ENCODE measurements at regions not wholly inside any gene's neighbourhood (a gene's known extent, or its start where the extent isn't known, plus 50 kb on each side); places are given as distances from the start of the nearest gene placed in this dataset.

GRCh38 chr6:2448826-2449571 is 203.6 kb upstream of the GMDS start:
- ATAC-seq (ENCODE audit: low FRiP score in 2 of 2) (peak in 1 of 2 donors; percentile 71), DNase-seq (peak in 1 of 2 donors; percentile 44)
- 38 to 41% methylated on average over 21 to 22 of the region's 22 CpGs for WGBS, 2 donors
- Histone ChIP-seq H3K4me3 (peak overlapping the region in 2 of 4 donors; percentile 8 to 31), H3K4me1 (peaks cover 0 to 4% (median 2%) of the 10 kb centered on the region in 4 donors), H3K27me3 (no peaks in the 10 kb centered on the region), H3K36me3 (no peaks in the 10 kb centered on the region), H3K9me3 (no peaks in the 10 kb centered on the region), H3K27ac (no peak overlapping the region)
- TF ChIP-seq POLR2A (IDR thresholded peaks at IDR 0.05) (no peak), EP300 (IDR thresholded peaks at IDR 0.05) (no peak), POLR2AphosphoS5 (IDR thresholded peaks at IDR 0.05) (no peak)
- TF ChIP-seq, protein P1, sequence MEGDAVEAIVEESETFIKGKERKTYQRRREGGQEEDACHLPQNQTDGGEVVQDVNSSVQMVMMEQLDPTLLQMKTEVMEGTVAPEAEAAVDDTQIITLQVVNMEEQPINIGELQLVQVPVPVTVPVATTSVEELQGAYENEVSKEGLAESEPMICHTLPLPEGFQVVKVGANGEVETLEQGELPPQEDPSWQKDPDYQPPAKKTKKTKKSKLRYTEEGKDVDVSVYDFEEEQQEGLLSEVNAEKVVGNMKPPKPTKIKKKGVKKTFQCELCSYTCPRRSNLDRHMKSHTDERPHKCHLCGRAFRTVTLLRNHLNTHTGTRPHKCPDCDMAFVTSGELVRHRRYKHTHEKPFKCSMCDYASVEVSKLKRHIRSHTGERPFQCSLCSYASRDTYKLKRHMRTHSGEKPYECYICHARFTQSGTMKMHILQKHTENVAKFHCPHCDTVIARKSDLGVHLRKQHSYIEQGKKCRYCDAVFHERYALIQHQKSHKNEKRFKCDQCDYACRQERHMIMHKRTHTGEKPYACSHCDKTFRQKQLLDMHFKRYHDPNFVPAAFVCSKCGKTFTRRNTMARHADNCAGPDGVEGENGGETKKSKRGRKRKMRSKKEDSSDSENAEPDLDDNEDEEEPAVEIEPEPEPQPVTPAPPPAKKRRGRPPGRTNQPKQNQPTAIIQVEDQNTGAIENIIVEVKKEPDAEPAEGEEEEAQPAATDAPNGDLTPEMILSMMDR (IDR thresholded peaks at IDR 0.05): peak; percentile 43 to 59 (median 51)

- H3K27ac ChIP-seq: no peak overlapping the region
- H3K4me3 ChIP-seq: no peak overlapping the region
- DNase-seq (no peak), ATAC-seq (ENCODE audit: low FRiP score in 2 of 2) (no peak)
- H3K4me1 ChIP-seq: peaks cover 0 to 4% (median 2%) of the 10 kb centered on the region in 4 donors
- no peaks in the 10 kb centered on the region for H3K36me3 ChIP-seq
- TF ChIP-seq, protein P1 (IDR thresholded peaks at IDR 0.05): no peak
- TF ChIP-seq POLR2A (IDR thresholded peaks at IDR 0.05) (no peak), POLR2AphosphoS5 (IDR thresholded peaks at IDR 0.05) (no peak), EP300 (IDR thresholded peaks at IDR 0.05) (no peak)
- no peaks in the 10 kb centered on the region for H3K9me3 ChIP-seq
- WGBS, 2 donors: 67 to 80% methylated on average over 3 of the region's 3 CpGs
- no peaks in the 10 kb centered on the region for H3K27me3 ChIP-seq
Observed at GRCh38 chr6:2447931-2448330, 202.5 kb upstream of the GMDS start.

DNA sequence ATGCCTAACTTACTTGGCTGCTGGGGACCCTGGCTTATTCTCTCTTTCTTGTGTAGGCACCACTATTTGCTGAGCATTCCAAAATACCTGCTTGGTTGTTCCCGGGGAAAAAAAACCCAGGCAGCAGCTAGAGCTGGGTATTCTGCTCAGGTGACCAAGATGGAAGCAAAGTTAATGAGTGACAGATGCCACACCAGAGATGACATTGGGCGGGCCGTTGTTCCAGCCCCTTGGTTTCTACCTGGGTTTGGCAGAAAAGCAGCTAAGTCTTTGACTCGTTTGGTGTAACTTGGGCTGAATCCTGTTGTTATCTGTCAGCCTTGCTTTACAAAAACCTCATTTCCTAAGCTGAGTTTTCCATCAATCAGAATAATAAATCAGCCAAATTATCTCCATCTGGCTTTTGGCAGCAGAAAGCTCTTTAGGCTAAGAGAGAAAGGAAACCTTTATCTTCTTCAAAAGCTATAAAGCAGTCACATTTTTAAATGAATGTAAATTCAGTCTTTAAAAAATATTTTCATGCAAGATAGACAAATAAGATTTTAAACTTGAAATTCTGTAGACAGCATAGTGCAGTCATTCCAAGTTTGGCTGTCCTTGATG is 202.0 kb upstream of the GMDS start:
- TF ChIP-seq POLR2AphosphoS5 (IDR thresholded peaks at IDR 0.05) (no peak), POLR2A (IDR thresholded peaks at IDR 0.05) (no peak), EP300 (IDR thresholded peaks at IDR 0.05) (no peak)
- TF ChIP-seq, protein P1 (IDR thresholded peaks at IDR 0.05): no peak
- 76 to 77% methylated on average over 4 of the region's 4 CpGs for WGBS, 2 donors
- ATAC-seq (ENCODE audit: low FRiP score in 2 of 2): no peak

DNA sequence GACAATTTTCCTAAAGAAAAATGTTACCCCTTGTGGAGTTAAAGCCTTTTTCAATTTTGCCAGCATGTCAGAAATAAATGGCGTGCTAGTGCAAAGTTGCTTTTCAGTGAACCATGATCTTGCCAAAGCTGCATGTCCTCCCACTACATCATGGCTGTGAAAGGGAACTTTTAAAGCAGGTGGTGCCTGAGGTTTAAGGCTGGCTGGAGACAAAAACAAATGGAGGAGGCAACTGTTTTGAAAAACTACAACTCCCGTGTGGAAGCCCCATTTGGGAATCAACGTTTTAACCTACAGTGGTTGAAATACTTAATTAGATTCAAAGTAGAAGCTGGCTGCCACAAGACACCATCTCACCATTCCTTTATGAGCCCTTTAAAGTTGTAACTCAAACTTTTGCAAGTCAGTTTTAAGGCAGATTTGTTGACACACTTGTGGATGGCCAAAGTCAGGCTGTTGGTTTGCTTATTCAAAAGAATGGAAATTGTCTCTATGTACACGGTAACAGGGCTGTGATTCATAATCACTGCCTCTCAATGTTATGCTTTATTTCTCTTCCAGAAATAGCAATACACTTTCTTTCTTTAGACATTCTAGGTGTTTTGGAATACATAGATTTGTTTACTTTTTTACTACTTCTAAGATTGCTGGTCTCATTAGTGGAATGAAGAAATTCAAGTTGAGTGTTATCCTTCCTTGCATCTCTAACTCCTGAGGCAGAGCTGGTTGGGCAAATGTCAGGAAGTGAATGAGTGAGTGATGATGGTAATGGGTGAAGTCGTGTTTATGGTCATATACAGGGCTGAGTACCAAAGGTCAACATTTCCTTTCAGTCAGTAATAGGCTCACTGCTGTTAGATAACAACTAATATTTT is 196.4 kb upstream of the GMDS start:
- H3K27ac ChIP-seq: no peak overlapping the region
- ATAC-seq (ENCODE audit: low FRiP score in 2 of 2) (no peak), DNase-seq (no peak)
- no peaks in the 10 kb centered on the region for H3K27me3 ChIP-seq
- H3K4me1 ChIP-seq: no peaks in the 10 kb centered on the region
- no peaks in the 10 kb centered on the region for H3K36me3 ChIP-seq
- H3K9me3 ChIP-seq: no peaks in the 10 kb centered on the region
- no peak overlapping the region for H3K4me3 ChIP-seq
- TF ChIP-seq, protein P1 (IDR thresholded peaks at IDR 0.05): no peak
- TF ChIP-seq POLR2A (IDR thresholded peaks at IDR 0.05) (no peak), POLR2AphosphoS5 (IDR thresholded peaks at IDR 0.05) (no peak), EP300 (IDR thresholded peaks at IDR 0.05) (no peak)
- WGBS, 2 donors: 77 to 78% methylated on average over 5 of the region's 5 CpGs

More for the DNA sequence above, 202.0 kb upstream of the GMDS start:
- Histone ChIP-seq H3K36me3 (no peaks in the 10 kb centered on the region), H3K9me3 (no peaks in the 10 kb centered on the region), H3K27ac (no peak overlapping the region), H3K27me3 (no peaks in the 10 kb centered on the region), H3K4me3 (no peak overlapping the region), H3K4me1 (peaks cover 0 to 4% (median 2%) of the 10 kb centered on the region in 4 donors)
- no peak for DNase-seq
